HG02970 (cell line): ENCODE measurements at regions not wholly inside any gene's neighbourhood (a gene's known extent, or its start where the extent isn't known, plus 50 kb on each side); places are given as distances from the start of the nearest gene placed in this dataset.

Experiments used
- ATAC-seq: cut with Tn5 transposase; IDR thresholded peaks from one replicate; pipeline ENCODE4 v1.9.1; 2021; ENCODE audit warnings: mild to moderate bottlenecking, moderate library complexity, moderate number of reproducible peaks; ENCODE audit not compliant: unreplicated experiment, low FRiP score

GRCh38 chr21:43304621-43305335 is 122.2 kb downstream of the SIK1 start:
- no peak for ATAC-seq

- ATAC-seq, result no peak
Observed at GRCh38 chr21:43304206-43304605, 122.7 kb downstream of the SIK1 start.

- no peak for ATAC-seq
Observed at GRCh38 chr21:43303275-43304178, 123.4 kb downstream of the SIK1 start.

GRCh38 chr21:43302769-43303168 is 124.2 kb downstream of the SIK1 start:
- no peak for ATAC-seq

GRCh38 chr21:43302062-43302700 is 124.8 kb downstream of the SIK1 start:
- no peak for ATAC-seq

- no peak for ATAC-seq
Observed at GRCh38 chr21:43301409-43302061, 125.4 kb downstream of the SIK1 start.

- no peak for ATAC-seq
Observed at GRCh38 chr21:43300496-43301408, 126.2 kb downstream of the SIK1 start.

GRCh38 chr21:43299441-43300277 is 127.3 kb downstream of the SIK1 start:
- no peak for ATAC-seq

- no peak for ATAC-seq
Observed at GRCh38 chr21:43298546-43299440, 128.1 kb downstream of the SIK1 start.

GRCh38 chr21:43297989-43298388 is 128.9 kb downstream of the SIK1 start:
- no peak for ATAC-seq

GRCh38 chr21:43297391-43297981 is 128.7 kb downstream of the CRYAA start:
- ATAC-seq, result no peak

GRCh38 chr21:43295066-43295958 is 126.5 kb downstream of the CRYAA start:
- no peak for ATAC-seq

- ATAC-seq, result no peak
Observed at GRCh38 chr21:43294194-43294902, 125.5 kb downstream of the CRYAA start.

- no peak for ATAC-seq
Observed at GRCh38 chr21:43292866-43293142, 124.0 kb downstream of the CRYAA start.

- no peak for ATAC-seq
Observed at GRCh38 chr21:43292041-43292865, 123.4 kb downstream of the CRYAA start.
